K562 (cell line): ENCODE measurements at regions not wholly inside any gene's neighbourhood (a gene's known extent, or its start where the extent isn't known, plus 50 kb on each side); places are given as distances from the start of the nearest gene placed in this dataset.

ENCODE experiments used
- BRD9 ChIP-seq: fragments of 450-650 bp; IDR thresholded peaks from 2 replicates; pipeline ENCODE4 v1.6.1; 2018; ENCODE audit warnings: low read depth; ENCODE audit not compliant: partially characterized antibody
- E2F3 ChIP-seq: fragments of 250-450 bp; sonication (Bioruptor Pico); IDR thresholded peaks from 2 replicates; pipeline ENCODE4 v1.4.0; 2020; ENCODE audit warnings: mild to moderate bottlenecking
- HMGXB4 ChIP-seq: sonication (generic); formaldehyde crosslinking; IDR thresholded peaks from 2 replicates; pipeline ENCODE4 v1.8.1; 2023; ENCODE audit warnings: mild to moderate bottlenecking, missing genetic modification reagents
- UBTF ChIP-seq, 2 experiments: IDR thresholded peaks; 2 replicates each; pipeline ENCODE4 v1.6.1; 2012; ENCODE audit warnings: improper control_type of control experiment in 2 of 2, low read depth in 2 of 2, low read length in 2 of 2, borderline replicate concordance in 1 of 2
- ZNF449 ChIP-seq: fragments of 250-450 bp; sonication (Bioruptor Pico); IDR thresholded peaks from 2 replicates; pipeline ENCODE4 v1.8.0; 2022; ENCODE audit warnings: moderate library complexity, mild to moderate bottlenecking, inconsistent platforms
- ZSCAN32 ChIP-seq: fragments of 450-650 bp; formaldehyde crosslinking; IDR thresholded peaks from 2 replicates; pipeline ENCODE4 v1.4.0; 2020; ENCODE audit warnings: mild to moderate bottlenecking, moderate library complexity

- TF ChIP-seq ZNF449 (CRISPR knock-in tag) (no peak), ZSCAN32 (CRISPR knock-in tag) (no peak), UBTF (IDR thresholded peaks at IDR 0.05; ENCODE audit: borderline replicate concordance in 1 of 2, low read depth in 2 of 2, low read length in 2 of 2) (no peak), HMGXB4 (CRISPR knock-in tag) (no peak), E2F3 (no peak), BRD9 (no peak)
Measured at GRCh38 chr2:19736191-19736831, 165.5 kb downstream of the TTC32 start (continued).
